Right cardiac atrium (tissue), 5 donors: ENCODE measurements at regions not wholly inside any gene's neighbourhood (a gene's known extent, or its start where the extent isn't known, plus 50 kb on each side); places are given as distances from the start of the nearest gene placed in this dataset.
A peak's percentile ranks its signal among the peaks of the same experiment; 100 is the strongest.

Source experiments
- ATAC-seq, 2 donors: fragments of 200-7000 bp; cut with Tn5 transposase; one replicate each; pipeline versions ENCODE4 v1.8.0 to v1.9.1; 2020; ENCODE audit warnings: moderate library complexity in 2 of 2, mild to moderate bottlenecking in 1 of 2
- DNase-seq, 3 donors: peaks; one replicate each; pipeline ENCODE4 v3.0.0-alpha.2; 2020
- H3K27ac ChIP-seq: one replicate; pipeline ENCODE4 v1.5.1; 2013; ENCODE audit warnings: mild to moderate bottlenecking, low read length, control low read depth, moderate library complexity
- H3K27me3 ChIP-seq: one replicate; pipeline ENCODE4 v1.6.1; 2013; ENCODE audit not compliant: control insufficient read depth, insufficient read depth
- H3K4me1 ChIP-seq: one replicate; pipeline ENCODE4 v1.6.1; 2013; ENCODE audit warnings: low read length; ENCODE audit not compliant: control insufficient read depth, insufficient read depth
- H3K4me3 ChIP-seq: one replicate; pipeline ENCODE4 v1.5.1; 2013; ENCODE audit warnings: low read length, control low read depth
- H3K9me3 ChIP-seq: one replicate; pipeline ENCODE4 v1.6.1; 2013; ENCODE audit warnings: low read length; ENCODE audit not compliant: control insufficient read depth
- WGBS: extraction: QIAGEN DNeasy Blood & Tissue Kit; methylation state at CpG from one replicate; pipeline ENCODE4 v1.1.7; 2013; 5-methylcytosine and 5-hydroxymethylcytosine counted together
- intact Hi-C, 4 donors: fragments of 100-400 bp; cut with DNase I; formaldehyde crosslinking; loops; one replicate each; pipeline versions ENCODE4 v1.11.0 to v1.14.0; 2022 to 2023
- donor health status: healthy with polysubstance abuse.
- donor health status: DM: no; HTN: yes; CAD: no.
- donor health status: DM: no; HTN: no; CAD: no.
- donor health status: DM: no; HTN: yes; CAD: no; lungs with severe emphysema.
- donor health status: DM: yes; HTN: yes; CAD: no.

DNA sequence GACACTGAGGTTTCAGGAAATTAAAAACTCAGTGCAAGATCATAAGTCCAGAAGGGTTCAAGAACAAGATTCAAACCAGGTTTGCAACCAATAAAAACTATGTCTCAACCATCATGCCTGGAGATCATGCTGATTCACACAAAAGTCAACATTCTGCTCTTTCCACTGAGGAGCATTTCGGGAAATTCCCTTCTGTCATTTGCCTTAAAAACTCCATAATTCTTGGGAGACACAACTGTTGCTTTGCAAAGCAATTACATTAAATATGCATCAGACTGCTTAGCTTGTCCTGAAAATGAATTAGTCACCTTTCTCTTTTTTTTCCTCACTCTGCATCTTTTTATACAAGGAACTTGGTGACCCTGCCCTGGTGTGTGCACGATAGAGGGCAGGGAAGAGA, 275.9 kb upstream of the ZNF462 start:
- no peak for ATAC-seq

DNA sequence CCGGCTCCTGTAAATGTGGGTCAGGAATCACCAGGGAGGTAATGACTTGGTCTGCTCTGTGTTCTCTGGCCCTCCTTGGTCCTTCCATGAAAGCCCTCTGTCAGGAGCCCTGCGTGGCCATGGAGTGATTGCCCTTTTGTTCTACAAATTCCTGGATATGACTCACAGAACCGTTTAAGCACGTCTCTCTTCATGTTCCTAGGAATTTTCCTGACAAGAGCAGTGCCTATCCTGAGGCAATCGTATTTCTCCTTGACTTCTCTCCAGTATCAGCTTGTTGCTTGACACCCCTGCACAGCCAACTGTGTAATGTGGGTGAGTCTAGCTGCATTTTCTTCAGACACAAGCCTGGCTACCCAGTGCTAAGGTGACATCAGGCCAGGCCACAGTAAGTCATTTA, 274.3 kb upstream of the ZNF462 start:
- 51% methylated on average over 5 of the region's 5 CpGs for WGBS
- Histone ChIP-seq H3K9me3 (no peaks in the 10 kb centered on the region), H3K27ac (no peak overlapping the region), H3K4me3 (no peak overlapping the region), H3K4me1 (no peaks in the 10 kb centered on the region), H3K27me3 (no peaks in the 10 kb centered on the region)
- DNase-seq = no peak
- ATAC-seq = no peak
- intact Hi-C loops = no loop called here

More for the DNA sequence above, 275.9 kb upstream of the ZNF462 start:
- no peak for DNase-seq
- no peaks in the 10 kb centered on the region for H3K9me3 ChIP-seq
- H3K4me1 ChIP-seq = no peaks in the 10 kb centered on the region
- intact Hi-C loops = no loop called here
- WGBS = 89% methylated on average over 2 of the region's 2 CpGs
- H3K4me3 ChIP-seq = no peak overlapping the region
- no peaks in the 10 kb centered on the region for H3K27me3 ChIP-seq
- no peak overlapping the region for H3K27ac ChIP-seq

DNA sequence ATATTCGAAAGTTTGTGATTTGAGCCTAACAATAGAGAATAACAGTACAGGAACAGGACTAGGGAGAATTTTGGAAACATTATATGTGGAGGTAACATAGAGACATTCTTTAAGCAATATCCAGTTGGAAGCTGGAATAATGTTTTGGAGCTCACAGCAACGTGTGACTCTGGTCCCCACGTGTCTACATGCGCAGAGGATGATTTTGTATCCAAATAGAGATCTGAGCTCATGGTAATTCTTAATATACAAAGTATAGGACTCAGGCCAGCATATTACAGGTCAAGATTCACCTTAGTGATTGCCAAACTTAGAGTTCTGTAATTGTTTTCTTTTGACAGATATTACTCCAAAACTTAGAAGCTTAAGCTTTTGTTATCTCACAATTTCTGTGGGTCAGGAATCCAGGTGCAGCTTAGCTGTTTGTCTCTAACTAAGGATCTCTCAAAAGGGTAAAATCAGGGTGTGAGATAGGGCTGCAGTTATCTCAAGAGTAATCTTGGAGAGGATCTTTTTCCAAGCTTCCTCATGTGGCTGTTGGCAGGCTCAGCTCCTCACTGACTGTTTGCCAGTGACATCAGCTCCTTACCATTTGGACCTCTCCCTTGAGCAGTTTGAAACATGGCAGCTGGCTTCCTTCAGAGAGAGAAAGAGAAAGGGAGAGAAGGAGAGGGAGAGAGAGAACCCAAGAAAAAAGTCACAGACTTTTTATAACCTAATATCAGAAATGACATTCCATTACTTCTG, 272.0 kb upstream of the ZNF462 start:
- Histone ChIP-seq H3K27ac (no peak overlapping the region), H3K27me3 (no peaks in the 10 kb centered on the region), H3K9me3 (no peaks in the 10 kb centered on the region), H3K4me3 (no peak overlapping the region), H3K4me1 (no peaks in the 10 kb centered on the region)
- intact Hi-C loops = no loop called here
- ATAC-seq (no peak), DNase-seq (peak in 1 of 3 donors; percentile 15)
- 73% methylated on average over 4 of the region's 4 CpGs for WGBS

DNA sequence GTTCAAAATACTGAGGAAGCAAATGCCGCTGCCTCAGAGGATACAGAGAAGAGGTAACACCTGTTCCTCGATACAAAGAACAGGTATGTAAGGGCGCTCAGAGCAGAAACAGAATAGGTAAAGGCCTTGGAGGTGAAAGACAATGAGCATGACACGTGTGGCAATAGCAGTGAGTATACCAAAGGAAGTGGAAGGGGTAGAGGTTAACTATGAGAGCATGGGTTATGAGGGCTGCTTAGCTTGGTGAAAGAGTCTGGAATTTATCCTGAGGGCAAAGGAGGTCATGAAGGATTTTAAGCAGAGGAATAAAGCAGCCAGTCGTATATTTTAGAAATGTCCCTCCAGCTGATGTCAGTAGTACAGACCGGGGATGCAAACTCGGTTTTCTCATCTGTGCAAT, 269.8 kb upstream of the ZNF462 start:
- 84% methylated on average over 7 of the region's 7 CpGs for WGBS
- intact Hi-C loops = no loop called here
- ATAC-seq (no peak), DNase-seq (no peak)
- Histone ChIP-seq H3K4me3 (no peak overlapping the region), H3K9me3 (no peaks in the 10 kb centered on the region), H3K27ac (no peak overlapping the region), H3K4me1 (no peaks in the 10 kb centered on the region), H3K27me3 (no peaks in the 10 kb centered on the region)

- intact Hi-C loops = no loop called here
- no peaks in the 10 kb centered on the region for H3K9me3 ChIP-seq
- no peaks in the 10 kb centered on the region for H3K27me3 ChIP-seq
- no peak overlapping the region for H3K27ac ChIP-seq
- no peak for ATAC-seq
- no peaks in the 10 kb centered on the region for H3K4me1 ChIP-seq
- no peak overlapping the region for H3K4me3 ChIP-seq
- WGBS = 70% methylated on average over 4 of the region's 4 CpGs
- DNase-seq = no peak
Observed at GRCh38 chr9:106596984-106597383, 266.0 kb upstream of the ZNF462 start.

GRCh38 chr9:106600955-106601560, 261.9 kb upstream of the ZNF462 start:
- DNase-seq (no peak), ATAC-seq (no peak)
- no peaks in the 10 kb centered on the region for H3K9me3 ChIP-seq
- intact Hi-C loops = no loop called here
- no peaks in the 10 kb centered on the region for H3K4me1 ChIP-seq
- H3K27me3 ChIP-seq = no peaks in the 10 kb centered on the region
- 70% methylated on average over 4 of the region's 4 CpGs for WGBS
- no peak overlapping the region for H3K27ac ChIP-seq
- no peak overlapping the region for H3K4me3 ChIP-seq

- 85% methylated on average over 1 of the region's 1 CpG for WGBS
- no peak for ATAC-seq
- intact Hi-C loops = no loop called here
- Histone ChIP-seq H3K4me3 (no peak overlapping the region), H3K9me3 (no peaks in the 10 kb centered on the region), H3K4me1 (no peaks in the 10 kb centered on the region), H3K27me3 (no peaks in the 10 kb centered on the region), H3K27ac (no peak overlapping the region)
- DNase-seq = no peak
Observed at GRCh38 chr9:106602344-106602743, 260.6 kb upstream of the ZNF462 start.

GRCh38 chr9:106613250-106613737, 249.7 kb upstream of the ZNF462 start:
- Histone ChIP-seq H3K27ac (no peak overlapping the region), H3K9me3 (no peaks in the 10 kb centered on the region), H3K4me3 (no peak overlapping the region), H3K27me3 (no peaks in the 10 kb centered on the region), H3K4me1 (peaks cover 2% of the 10 kb centered on the region)
- no peak for ATAC-seq
- no peak for DNase-seq
- intact Hi-C loops = no loop called here
- 81% methylated on average over 3 of the region's 3 CpGs for WGBS

DNA sequence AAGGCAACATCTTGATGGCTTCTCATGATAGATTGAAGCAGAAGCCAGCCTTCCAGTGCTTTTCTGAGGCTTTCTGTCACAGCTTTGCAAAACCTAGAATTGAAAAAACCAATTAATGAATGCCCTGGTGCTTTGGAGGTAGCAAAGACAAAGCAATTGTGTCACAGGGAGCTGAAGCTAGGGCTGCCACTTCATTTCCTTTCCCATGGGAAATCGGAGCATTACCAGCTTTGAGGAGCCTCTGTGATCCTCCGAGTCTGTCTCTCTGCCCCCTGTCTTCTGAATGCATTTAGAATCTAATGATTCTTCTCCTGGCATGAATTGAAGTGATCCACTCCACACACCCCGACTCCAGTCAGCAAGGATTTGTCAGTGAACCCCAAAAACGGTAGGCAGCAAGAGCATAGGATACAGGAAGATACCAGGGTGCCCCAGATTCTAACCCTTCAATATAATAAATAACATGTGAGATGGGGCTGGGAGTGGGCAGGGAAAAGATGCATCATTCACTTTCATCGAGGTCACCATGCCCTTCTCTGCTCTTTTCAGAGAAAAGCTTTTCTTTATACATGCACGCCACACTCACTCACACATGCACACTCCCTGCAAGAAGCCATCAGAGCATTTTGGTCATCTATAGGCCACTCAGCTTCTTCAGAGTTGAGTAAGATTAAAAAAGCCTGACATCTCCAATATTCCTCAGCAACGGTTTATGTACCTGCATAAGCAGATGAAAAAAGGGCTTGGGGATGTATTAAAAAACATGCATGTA, 247.7 kb upstream of the ZNF462 start:
- Histone ChIP-seq H3K4me3 (no peak overlapping the region), H3K27me3 (no peaks in the 10 kb centered on the region), H3K4me1 (peaks cover 2% of the 10 kb centered on the region), H3K9me3 (no peaks in the 10 kb centered on the region), H3K27ac (no peak overlapping the region)
- WGBS = 85% methylated on average over 7 of the region's 7 CpGs
- intact Hi-C loops = no loop called here
- DNase-seq (no peak), ATAC-seq (no peak)

DNA sequence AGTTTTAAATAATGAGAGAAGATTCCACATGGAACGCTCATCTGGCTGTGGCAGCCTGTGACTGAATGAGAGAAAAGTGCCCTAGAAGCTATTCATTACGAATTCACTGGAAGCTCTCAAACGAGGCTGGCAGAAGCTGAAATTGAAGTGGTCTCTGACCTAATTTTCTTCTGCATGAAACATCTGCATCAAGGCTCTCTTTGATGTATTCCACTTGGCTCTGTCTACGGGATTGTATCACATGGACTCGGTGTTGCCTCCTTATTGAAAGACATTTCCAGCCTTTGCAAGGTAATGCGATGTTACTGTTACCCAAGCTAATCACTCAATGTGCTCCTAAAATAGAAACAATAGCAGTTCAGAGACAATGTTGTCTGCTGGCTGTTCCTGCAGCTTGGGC, 246.9 kb upstream of the ZNF462 start:
- Histone ChIP-seq H3K4me1 (peaks cover 2% of the 10 kb centered on the region), H3K27me3 (no peaks in the 10 kb centered on the region), H3K4me3 (no peak overlapping the region), H3K9me3 (no peaks in the 10 kb centered on the region), H3K27ac (no peak overlapping the region)
- 65% methylated on average over 6 of the region's 6 CpGs for WGBS
- no peak for DNase-seq
- intact Hi-C loops = no loop called here
- ATAC-seq = no peak

GRCh38 chr9:106616851-106617345, 246.1 kb upstream of the ZNF462 start:
- 90% methylated on average over 7 of the region's 7 CpGs for WGBS
- H3K27me3 ChIP-seq = no peaks in the 10 kb centered on the region
- intact Hi-C loops = no loop called here

More at GRCh38 chr9:106616851-106617345, 246.1 kb upstream of the ZNF462 start:
- no peaks in the 10 kb centered on the region for H3K9me3 ChIP-seq
- DNase-seq (no peak), ATAC-seq (no peak)
- peaks cover 2% of the 10 kb centered on the region for H3K4me1 ChIP-seq
- no peak overlapping the region for H3K27ac ChIP-seq
- H3K4me3 ChIP-seq = no peak overlapping the region
